HEK293 (cell line): ENCODE measurements at regions not wholly inside any gene's neighbourhood (a gene's known extent, or its start where the extent isn't known, plus 50 kb on each side); places are given as distances from the start of the nearest gene placed in this dataset.

Source experiments
- CTCF ChIP-seq: fragments of 450-650 bp; formaldehyde crosslinking; IDR thresholded peaks from 2 replicates; pipeline ENCODE4 v1.5.1; 2016; ENCODE audit warnings: missing biosample characterization, missing genetic modification characterization
- PBX3 ChIP-seq: sonication (generic); formaldehyde crosslinking; IDR thresholded peaks from 2 replicates; pipeline ENCODE4 v1.8.1; 2022; ENCODE audit warnings: mild to moderate bottlenecking, moderate library complexity, missing genetic modification reagents
- ZNF580 ChIP-seq: fragments of 450-650 bp; formaldehyde crosslinking; IDR thresholded peaks from 2 replicates; pipeline ENCODE4 v1.5.1; 2016; ENCODE audit warnings: missing biosample characterization, missing genetic modification characterization
- ZNF660 ChIP-seq: fragments of 450-650 bp; IDR thresholded peaks from 2 replicates; pipeline ENCODE4 v1.5.1; 2018; ENCODE audit warnings: missing biosample characterization, mild to moderate bottlenecking, missing genetic modification characterization

GRCh38 chr5:57779383-57780223, 297.0 kb upstream of the ACTBL2 start:
- TF ChIP-seq ZNF580 (tag by site-specific recombination) (no peak), CTCF (peak; percentile 27; the same call in 1 of the 2 replicates), PBX3 (CRISPR knock-in tag) (no peak), ZNF660 (tag by site-specific recombination) (no peak)
